CD8-positive, alpha-beta memory T cell (primary cell): ENCODE measurements at regions not wholly inside any gene's neighbourhood (a gene's known extent, or its start where the extent isn't known, plus 50 kb on each side); places are given as distances from the start of the nearest gene placed in this dataset.

Experiments used
- CTCF ChIA-PET: fragments of 350-600 bp; sonication (Branson Sonifier 250); formaldehyde crosslinking; loops from one replicate; lab custom pipeline; 2021; ENCODE audit warnings: antibody characterized with exemption; lab: Charles Lee
- POLR2A ChIA-PET: fragments of 350-600 bp; sonication (Branson Sonifier 250); formaldehyde crosslinking; loops from one replicate; lab custom pipeline; 2021; ENCODE audit warnings: antibody characterized with exemption; lab: Charles Lee
- DNase-seq, 5 donors: peaks; one replicate each; pipeline versions ENCODE4 v3.0.0 to v3.0.0-alpha.2; 2020 to 2022; ENCODE audit warnings: mixed read lengths in 1 of 5
- H3K27ac ChIP-seq: one replicate; pipeline ENCODE4 v1.7.0; 2013; ENCODE audit warnings: low read depth, mild to moderate bottlenecking, low read length, moderate library complexity
- H3K27me3 ChIP-seq: 2 replicates; pipeline ENCODE4 v1.7.0; 2013; ENCODE audit warnings: low read length, mild to moderate bottlenecking; ENCODE audit not compliant: insufficient read depth, poor library complexity, severe bottlenecking
- H3K36me3 ChIP-seq: 2 replicates; pipeline ENCODE4 v1.7.0; 2013; ENCODE audit warnings: mild to moderate bottlenecking, low read length, moderate library complexity; ENCODE audit not compliant: insufficient read depth
- H3K4me1 ChIP-seq: 2 replicates; pipeline ENCODE4 v1.7.0; 2013; ENCODE audit warnings: mild to moderate bottlenecking, low read length, moderate library complexity; ENCODE audit not compliant: insufficient read depth
- H3K4me3 ChIP-seq: 2 replicates; pipeline ENCODE4 v1.7.0; 2013; ENCODE audit warnings: mild to moderate bottlenecking, low read length
- H3K9me3 ChIP-seq: 2 replicates; pipeline ENCODE4 v1.7.0; 2013; ENCODE audit warnings: mild to moderate bottlenecking, low read length
- H3K27ac Mint-ChIP-seq, 8 donors: one replicate each; pipeline ENCODE4 v1.8.0; 2020 to 2021; ENCODE audit warnings: mixed read lengths in 8 of 8, mild to moderate bottlenecking in 6 of 8, inconsistent platforms in 3 of 8, moderate library complexity in 3 of 8
- H3K27me3 Mint-ChIP-seq, 2 donors: one replicate each; pipeline ENCODE4 v1.8.0; 2020 to 2021; ENCODE audit warnings: mixed read lengths in 2 of 2, mild to moderate bottlenecking in 1 of 2, moderate library complexity in 1 of 2
- H3K36me3 Mint-ChIP-seq, 3 donors: one replicate each; pipeline ENCODE4 v1.8.0; 2020 to 2021; ENCODE audit warnings: mixed read lengths in 3 of 3, inconsistent platforms in 1 of 3, mild to moderate bottlenecking in 1 of 3
- H3K4me1 Mint-ChIP-seq, 3 donors: one replicate each; pipeline ENCODE4 v1.8.0; 2020 to 2021; ENCODE audit warnings: mixed read lengths in 3 of 3, inconsistent platforms in 1 of 3, mild to moderate bottlenecking in 1 of 3
- H3K4me3 Mint-ChIP-seq, 7 donors: one replicate each; pipeline ENCODE4 v1.8.0; 2020 to 2021; ENCODE audit warnings: mixed read lengths in 7 of 7, mild to moderate bottlenecking in 6 of 7, moderate library complexity in 4 of 7, inconsistent platforms in 2 of 7
- H3K9me3 Mint-ChIP-seq, 5 donors: one replicate each; pipeline ENCODE4 v1.8.0; 2020 to 2022; ENCODE audit warnings: mixed read lengths in 5 of 5, mild to moderate bottlenecking in 3 of 5, moderate library complexity in 2 of 5, inconsistent platforms in 1 of 5

DNA sequence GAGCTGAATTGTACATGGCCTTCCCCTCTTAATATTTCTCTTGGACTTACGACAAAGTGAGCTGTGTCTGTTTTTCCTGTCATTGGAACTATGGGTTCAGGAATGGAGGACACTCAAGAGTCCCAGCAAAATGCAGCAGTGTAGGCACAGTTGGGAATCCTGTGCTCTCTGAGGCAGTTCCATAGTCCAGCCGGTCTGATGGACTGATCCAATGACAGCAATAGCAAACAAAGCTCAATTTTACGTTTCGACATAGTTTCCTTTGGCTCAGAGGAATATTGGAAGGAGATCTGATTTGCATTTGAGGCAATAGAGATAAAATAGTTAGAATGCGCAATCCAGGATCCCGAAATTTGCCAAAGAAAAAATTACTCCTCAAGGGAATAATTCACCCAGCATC lies 276.9 kb upstream of the CNTN3 start:
- no peaks in the 10 kb centered on the region for H3K36me3 ChIP-seq
- Mint-ChIP-seq H3K27me3 (no peaks in the 10 kb centered on the region), H3K9me3 (peaks cover 0 to 29% (median 16%) of the 10 kb centered on the region in 5 donors), H3K36me3 (no peaks in the 10 kb centered on the region), H3K4me1 (no peaks in the 10 kb centered on the region), H3K4me3 (no peak overlapping the region), H3K27ac (no peak overlapping the region)
- ChIA-PET POLR2A (no interaction called here), CTCF (no interaction called here)
- no peaks in the 10 kb centered on the region for H3K27me3 ChIP-seq
- H3K4me1 ChIP-seq, result no peaks in the 10 kb centered on the region
- H3K4me3 ChIP-seq, result no peak overlapping the region
- no peak overlapping the region for H3K27ac ChIP-seq
- DNase-seq, result no peak
- no peaks in the 10 kb centered on the region for H3K9me3 ChIP-seq

DNA sequence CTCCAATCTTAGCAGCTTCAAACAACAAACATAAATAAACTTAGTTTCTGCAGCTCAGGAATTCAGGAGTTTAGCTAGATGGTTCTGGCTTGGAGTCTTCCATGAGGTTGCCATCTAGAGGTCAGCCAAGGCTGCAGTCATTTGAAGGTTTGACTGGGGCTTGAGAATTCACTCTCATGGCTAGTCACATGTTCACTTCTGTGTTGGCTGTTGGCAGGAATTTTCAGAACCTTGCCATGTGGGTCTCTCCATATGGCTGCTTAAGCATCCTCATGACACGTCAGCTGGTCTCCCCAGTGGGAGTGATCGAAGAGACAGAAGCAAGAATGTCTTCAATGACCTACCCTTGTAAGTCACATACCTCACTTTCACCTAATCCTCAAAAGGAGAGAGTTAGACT lies 269.2 kb upstream of the CNTN3 start:
- H3K4me1 ChIP-seq, result no peaks in the 10 kb centered on the region
- CTCF ChIA-PET, result no interaction called here
- H3K27ac Mint-ChIP-seq, result no peak overlapping the region
- no peak overlapping the region for H3K4me3 ChIP-seq
- no peaks in the 10 kb centered on the region for H3K36me3 Mint-ChIP-seq
- no peaks in the 10 kb centered on the region for H3K27me3 ChIP-seq
- H3K4me1 Mint-ChIP-seq, result no peaks in the 10 kb centered on the region
- no peak overlapping the region for H3K4me3 Mint-ChIP-seq
- peaks cover 0 to 47% (median 17%) of the 10 kb centered on the region in 5 donors for H3K9me3 Mint-ChIP-seq
- DNase-seq, result no peak
- H3K9me3 ChIP-seq, result no peaks in the 10 kb centered on the region
- no peaks in the 10 kb centered on the region for H3K36me3 ChIP-seq
- POLR2A ChIA-PET, result no interaction called here
- no peaks in the 10 kb centered on the region for H3K27me3 Mint-ChIP-seq
- H3K27ac ChIP-seq, result no peak overlapping the region

DNA sequence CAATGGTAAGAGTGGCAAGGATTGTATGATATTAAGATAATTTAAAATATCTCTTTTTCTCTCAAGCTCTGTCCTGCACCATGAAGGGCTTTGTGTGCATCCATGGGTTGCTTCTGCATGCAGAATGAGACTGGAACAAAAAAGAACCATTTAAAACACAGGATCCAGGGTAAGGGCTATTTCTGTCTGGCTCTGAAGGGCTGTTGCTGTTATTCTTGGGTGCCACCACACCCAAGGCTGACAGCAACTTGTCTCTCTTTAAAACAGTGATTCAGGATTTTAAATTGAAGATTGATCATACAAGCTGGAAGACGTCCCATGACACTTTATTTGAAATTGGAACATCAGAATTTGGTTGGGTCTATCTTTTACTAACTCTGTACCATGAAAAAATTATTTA lies 268.8 kb upstream of the CNTN3 start:
- CTCF ChIA-PET, result no interaction called here

GRCh38 chr3:74880237-74880636 lies 265.8 kb upstream of the CNTN3 start:
- H3K4me1 Mint-ChIP-seq, result no peaks in the 10 kb centered on the region
- no peak for DNase-seq
- Histone ChIP-seq H3K4me3 (no peak overlapping the region), H3K9me3 (no peaks in the 10 kb centered on the region), H3K4me1 (no peaks in the 10 kb centered on the region), H3K27ac (no peak overlapping the region), H3K27me3 (no peaks in the 10 kb centered on the region), H3K36me3 (no peaks in the 10 kb centered on the region)
- H3K36me3 Mint-ChIP-seq, result no peaks in the 10 kb centered on the region
- H3K27me3 Mint-ChIP-seq, result no peaks in the 10 kb centered on the region
- H3K4me3 Mint-ChIP-seq, result no peak overlapping the region
- ChIA-PET CTCF (no interaction called here), POLR2A (no interaction called here)
- no peak overlapping the region for H3K27ac Mint-ChIP-seq
- H3K9me3 Mint-ChIP-seq, result peaks cover 0 to 34% (median 21%) of the 10 kb centered on the region in 5 donors

More for the DNA sequence above, 268.8 kb upstream of the CNTN3 start:
- Mint-ChIP-seq H3K4me3 (no peak overlapping the region), H3K9me3 (peaks cover 0 to 46% (median 20%) of the 10 kb centered on the region in 5 donors), H3K36me3 (no peaks in the 10 kb centered on the region), H3K27me3 (no peaks in the 10 kb centered on the region), H3K4me1 (no peaks in the 10 kb centered on the region), H3K27ac (no peak overlapping the region)
- Histone ChIP-seq H3K9me3 (no peaks in the 10 kb centered on the region), H3K27ac (no peak overlapping the region), H3K4me1 (no peaks in the 10 kb centered on the region), H3K4me3 (no peak overlapping the region), H3K36me3 (no peaks in the 10 kb centered on the region), H3K27me3 (no peaks in the 10 kb centered on the region)
- POLR2A ChIA-PET, result no interaction called here
- no peak for DNase-seq

DNA sequence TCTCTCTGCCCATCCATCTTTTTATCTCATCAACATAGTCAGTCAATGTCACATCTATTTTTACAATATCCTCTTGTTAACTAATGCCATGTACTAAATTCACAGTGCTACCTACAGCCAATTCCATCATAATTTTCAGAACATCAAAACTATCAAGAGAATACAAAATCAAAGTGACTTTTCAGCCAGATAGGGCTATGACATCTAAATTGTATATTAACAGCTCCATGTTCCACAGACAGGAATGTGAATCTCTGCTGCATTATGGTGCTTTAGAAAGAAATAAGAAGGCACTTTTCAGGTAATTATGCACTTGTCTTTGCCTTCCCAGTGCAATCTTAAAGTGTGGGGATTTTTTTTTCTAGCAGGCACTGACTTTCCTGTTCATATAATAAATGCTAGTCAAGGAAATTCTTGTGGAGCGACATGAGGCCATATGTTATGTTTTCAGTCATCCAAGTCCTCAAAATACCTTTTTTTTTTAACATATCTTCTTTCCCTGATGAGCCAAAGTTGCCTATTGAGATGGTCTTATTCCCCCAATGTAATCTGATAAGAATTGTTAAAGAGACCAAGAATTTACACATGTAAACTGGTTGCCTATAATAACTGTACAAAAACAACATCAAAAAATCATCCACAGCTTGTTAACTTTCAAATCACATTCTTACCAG lies 252.0 kb upstream of the CNTN3 start:
- Mint-ChIP-seq H3K4me3 (no peak overlapping the region), H3K4me1 (no peaks in the 10 kb centered on the region), H3K27ac (no peak overlapping the region), H3K36me3 (no peaks in the 10 kb centered on the region), H3K9me3 (peaks cover 2 to 19% (median 6%) of the 10 kb centered on the region in 5 donors), H3K27me3 (no peaks in the 10 kb centered on the region)
- H3K36me3 ChIP-seq, result no peaks in the 10 kb centered on the region
- POLR2A ChIA-PET, result no interaction called here
- no peak for DNase-seq
- H3K27me3 ChIP-seq, result no peaks in the 10 kb centered on the region
- H3K4me3 ChIP-seq, result no peak overlapping the region
- H3K9me3 ChIP-seq, result no peaks in the 10 kb centered on the region
- no peaks in the 10 kb centered on the region for H3K4me1 ChIP-seq
- no peak overlapping the region for H3K27ac ChIP-seq
- CTCF ChIA-PET, result no interaction called here

- CTCF ChIA-PET, result no interaction called here
- Histone ChIP-seq H3K27ac (no peak overlapping the region), H3K4me1 (no peaks in the 10 kb centered on the region), H3K36me3 (no peaks in the 10 kb centered on the region), H3K9me3 (no peaks in the 10 kb centered on the region), H3K4me3 (no peak overlapping the region), H3K27me3 (no peaks in the 10 kb centered on the region)
- H3K36me3 Mint-ChIP-seq, result no peaks in the 10 kb centered on the region
- DNase-seq, result no peak
- POLR2A ChIA-PET, result no interaction called here
- no peaks in the 10 kb centered on the region for H3K4me1 Mint-ChIP-seq
- H3K9me3 Mint-ChIP-seq, result peaks cover 3 to 22% (median 6%) of the 10 kb centered on the region in 5 donors
- H3K27me3 Mint-ChIP-seq, result no peaks in the 10 kb centered on the region
- H3K4me3 Mint-ChIP-seq, result no peak overlapping the region
- no peak overlapping the region for H3K27ac Mint-ChIP-seq
These were observed 248.0 kb upstream of the CNTN3 start for GRCh38 chr3:74862476-74862875.

DNA sequence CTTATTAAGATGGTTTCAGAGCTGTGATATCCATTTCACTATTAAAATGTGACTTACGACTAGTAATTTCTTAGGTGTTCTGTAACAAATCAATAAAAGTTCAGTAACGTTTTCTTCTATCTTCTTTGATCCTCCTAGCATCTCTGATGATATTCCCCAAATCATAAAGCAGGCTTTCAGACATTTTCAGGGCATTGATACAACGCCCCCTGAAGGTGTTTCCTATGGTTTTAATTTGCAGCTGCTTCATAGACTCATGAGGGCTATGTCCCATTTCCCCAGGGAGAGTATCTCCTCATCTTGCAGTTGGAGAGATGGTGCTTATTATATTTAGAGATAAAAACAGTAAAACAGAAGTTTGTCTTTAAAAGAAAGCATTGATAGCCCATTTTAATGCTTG lies 246.8 kb upstream of the CNTN3 start:
- no peak for DNase-seq
- H3K27me3 Mint-ChIP-seq, result no peaks in the 10 kb centered on the region
- no peak overlapping the region for H3K27ac ChIP-seq
- H3K4me3 Mint-ChIP-seq, result no peak overlapping the region
- POLR2A ChIA-PET, result no interaction called here
- H3K27me3 ChIP-seq, result no peaks in the 10 kb centered on the region
- H3K27ac Mint-ChIP-seq, result no peak overlapping the region
- H3K4me1 Mint-ChIP-seq, result no peaks in the 10 kb centered on the region
- H3K36me3 ChIP-seq, result no peaks in the 10 kb centered on the region
- no peak overlapping the region for H3K4me3 ChIP-seq
- no peaks in the 10 kb centered on the region for H3K4me1 ChIP-seq
- H3K36me3 Mint-ChIP-seq, result no peaks in the 10 kb centered on the region
- peaks cover 5 to 25% (median 6%) of the 10 kb centered on the region in 5 donors for H3K9me3 Mint-ChIP-seq
- H3K9me3 ChIP-seq, result no peaks in the 10 kb centered on the region
- CTCF ChIA-PET, result no interaction called here

GRCh38 chr3:74858086-74858485 lies 243.6 kb upstream of the CNTN3 start:
- Mint-ChIP-seq H3K4me1 (no peaks in the 10 kb centered on the region), H3K4me3 (no peak overlapping the region), H3K27me3 (peaks cover 0 to 2% of the 10 kb centered on the region in 2 donors), H3K9me3 (peaks cover 7 to 18% (median 12%) of the 10 kb centered on the region in 5 donors), H3K36me3 (no peaks in the 10 kb centered on the region), H3K27ac (no peak overlapping the region)
- CTCF ChIA-PET, result no interaction called here
- POLR2A ChIA-PET, result no interaction called here
- H3K27me3 ChIP-seq, result no peaks in the 10 kb centered on the region
- DNase-seq, result no peak
- H3K4me3 ChIP-seq, result no peak overlapping the region
- no peaks in the 10 kb centered on the region for H3K4me1 ChIP-seq
- H3K36me3 ChIP-seq, result no peaks in the 10 kb centered on the region
- H3K27ac ChIP-seq, result no peak overlapping the region
- no peaks in the 10 kb centered on the region for H3K9me3 ChIP-seq
